MCF 10A (cell line): ENCODE measurements at regions not wholly inside any gene's neighbourhood (a gene's known extent, or its start where the extent isn't known, plus 50 kb on each side); places are given as distances from the start of the nearest gene placed in this dataset.

Experiments used
- BruUV-seq: library from RNA; stranded (reverse); fragments of 400-500 nt; replicated peaks from 2 replicates; lab custom pipeline; 2021; lab: Mats Ljungman, UMichigan
- CTCF ChIA-PET: fragments of 300-600 bp; sonication (Branson Sonifier 250); formaldehyde crosslinking; extraction: SDS; loops from one replicate; lab custom pipeline; 2021; ENCODE audit warnings: antibody characterized with exemption, inconsistent platforms; lab: Yijun Ruan, JAX
- POLR2A ChIA-PET: fragments of 300-600, 350-650 bp; sonication (Branson Sonifier 250); formaldehyde crosslinking; extraction: SDS; loops from one replicate; lab custom pipeline; 2020; ENCODE audit warnings: antibody characterized with exemption, inconsistent platforms; lab: Yijun Ruan, JAX
- DNase-seq: peaks from one replicate; pipeline ENCODE4 v3.0.0-alpha.2; 2018; ENCODE audit not compliant: unreplicated experiment
- H3K27ac Mint-ChIP-seq: one replicate; pipeline ENCODE4 v1.8.0; 2022; ENCODE audit warnings: mild to moderate bottlenecking, low read depth, mixed read lengths; ENCODE audit not compliant: unreplicated experiment
- H3K27me3 Mint-ChIP-seq: one replicate; pipeline ENCODE4 v1.8.0; 2022; ENCODE audit warnings: mixed read lengths; ENCODE audit not compliant: insufficient read depth, unreplicated experiment
- H3K36me3 Mint-ChIP-seq: one replicate; pipeline ENCODE4 v1.8.0; 2022; ENCODE audit warnings: mild to moderate bottlenecking, moderate library complexity, mixed read lengths; ENCODE audit not compliant: insufficient read depth, unreplicated experiment
- H3K4me1 Mint-ChIP-seq: one replicate; pipeline ENCODE4 v1.8.0; 2022; ENCODE audit warnings: mixed read lengths; ENCODE audit not compliant: insufficient read depth, unreplicated experiment
- H3K4me3 Mint-ChIP-seq: one replicate; pipeline ENCODE4 v1.8.0; 2022; ENCODE audit warnings: mild to moderate bottlenecking, moderate library complexity, mixed read lengths; ENCODE audit not compliant: unreplicated experiment
- H3K9me3 Mint-ChIP-seq: one replicate; pipeline ENCODE4 v1.8.0; 2022; ENCODE audit warnings: mixed read lengths; ENCODE audit not compliant: unreplicated experiment
- intact Hi-C: fragments of 100-400 bp; cut with micrococcal nuclease; formaldehyde crosslinking; loops from 2 replicates; pipeline ENCODE4 v1.14.1; 2022
- TF ChIP-seq, protein P1 (sequence below): fragments of 200-600 bp; IDR thresholded peaks from one replicate; pipeline ENCODE4 v1.8.0; 2022; ENCODE audit warnings: antibody characterized with exemption, mild to moderate bottlenecking; ENCODE audit not compliant: unreplicated experiment

GRCh38 chr3:194265505-194265892 is 85.6 kb downstream of the CPN2 start:
- intact Hi-C loops = no loop called here
- no TSS peak for BruUV-seq
- no peaks in the 10 kb centered on the region for H3K36me3 Mint-ChIP-seq
- peak; percentile 85 for DNase-seq
- peak overlapping the region; percentile 33 for H3K4me3 Mint-ChIP-seq
- no peaks in the 10 kb centered on the region for H3K27me3 Mint-ChIP-seq
- TF ChIP-seq, protein P1, sequence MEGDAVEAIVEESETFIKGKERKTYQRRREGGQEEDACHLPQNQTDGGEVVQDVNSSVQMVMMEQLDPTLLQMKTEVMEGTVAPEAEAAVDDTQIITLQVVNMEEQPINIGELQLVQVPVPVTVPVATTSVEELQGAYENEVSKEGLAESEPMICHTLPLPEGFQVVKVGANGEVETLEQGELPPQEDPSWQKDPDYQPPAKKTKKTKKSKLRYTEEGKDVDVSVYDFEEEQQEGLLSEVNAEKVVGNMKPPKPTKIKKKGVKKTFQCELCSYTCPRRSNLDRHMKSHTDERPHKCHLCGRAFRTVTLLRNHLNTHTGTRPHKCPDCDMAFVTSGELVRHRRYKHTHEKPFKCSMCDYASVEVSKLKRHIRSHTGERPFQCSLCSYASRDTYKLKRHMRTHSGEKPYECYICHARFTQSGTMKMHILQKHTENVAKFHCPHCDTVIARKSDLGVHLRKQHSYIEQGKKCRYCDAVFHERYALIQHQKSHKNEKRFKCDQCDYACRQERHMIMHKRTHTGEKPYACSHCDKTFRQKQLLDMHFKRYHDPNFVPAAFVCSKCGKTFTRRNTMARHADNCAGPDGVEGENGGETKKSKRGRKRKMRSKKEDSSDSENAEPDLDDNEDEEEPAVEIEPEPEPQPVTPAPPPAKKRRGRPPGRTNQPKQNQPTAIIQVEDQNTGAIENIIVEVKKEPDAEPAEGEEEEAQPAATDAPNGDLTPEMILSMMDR = no peak
- POLR2A ChIA-PET = no interaction called here
- no peaks in the 10 kb centered on the region for H3K9me3 Mint-ChIP-seq
- CTCF ChIA-PET = interaction anchor here (0.9 to 1.1 kb wide), 2 partner anchors 18 to 51 kb away, joined by 3 read pairs; no protein-coding TSS in a partner anchor
- H3K27ac Mint-ChIP-seq = peak overlapping the region; percentile 36
- H3K4me1 Mint-ChIP-seq = peaks cover 8% of the 10 kb centered on the region

DNA sequence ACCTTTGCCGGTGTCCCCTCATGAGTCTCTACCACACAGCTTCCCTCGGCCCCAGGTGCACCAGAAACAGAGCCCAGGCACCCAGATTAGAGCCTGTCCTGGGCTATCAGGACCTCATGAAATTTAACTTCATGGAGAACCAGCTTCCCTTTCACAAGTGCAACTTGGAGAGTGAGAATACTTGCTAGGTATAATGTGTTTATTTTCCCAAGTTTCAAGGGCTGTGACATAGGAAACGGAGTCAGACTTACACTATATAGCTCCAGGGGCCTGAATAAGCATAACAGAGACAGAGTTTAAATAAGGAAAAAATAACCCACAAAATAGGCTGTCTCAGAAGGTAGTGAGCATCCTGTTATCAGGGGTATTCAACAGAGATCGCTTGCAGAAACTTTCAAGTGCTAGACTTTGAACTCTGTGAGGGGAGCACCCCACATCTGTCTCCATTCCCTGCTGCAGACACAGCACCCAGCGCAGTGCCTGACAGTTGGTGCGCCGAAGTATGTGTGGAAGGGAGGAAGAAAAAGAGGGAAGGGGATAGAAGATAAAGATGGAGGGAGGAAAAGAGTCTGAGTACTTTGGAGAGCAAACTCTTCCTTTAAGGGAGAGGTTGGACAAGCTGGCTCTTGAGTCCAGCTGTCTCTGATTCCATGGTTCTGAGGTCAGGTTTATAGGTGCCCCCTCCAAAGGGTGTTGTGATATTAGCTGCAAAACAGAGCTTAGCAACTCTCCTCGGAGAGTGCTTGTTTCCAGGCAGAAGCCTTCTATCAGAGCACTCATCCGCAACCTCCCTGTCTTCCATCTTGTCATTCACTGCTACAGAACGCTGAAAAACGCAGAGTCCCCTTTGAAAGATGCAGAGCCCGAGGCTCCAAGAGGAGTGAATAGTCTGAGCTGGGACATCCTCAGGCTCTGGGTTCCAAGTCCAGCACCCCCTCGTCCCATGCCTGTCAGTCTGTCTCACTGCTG is 84.8 kb downstream of the CPN2 start:
- H3K27me3 Mint-ChIP-seq = no peaks in the 10 kb centered on the region
- intact Hi-C loops = no loop called here

GRCh38 chr3:194267744-194268653 is 83.1 kb downstream of the CPN2 start:
- ChIA-PET CTCF (interaction anchor here (0.7 to 0.9 kb wide), 2 partner anchors 30 to 76 kb away, joined by 3 to 5 read pairs; no protein-coding TSS in a partner anchor), POLR2A (no interaction called here)
- Mint-ChIP-seq H3K9me3 (no peaks in the 10 kb centered on the region), H3K36me3 (no peaks in the 10 kb centered on the region), H3K4me1 (peaks cover 11% of the 10 kb centered on the region), H3K4me3 (no peak overlapping the region), H3K27ac (no peak overlapping the region), H3K27me3 (no peaks in the 10 kb centered on the region)
- TF ChIP-seq, protein P1 = no peak
- no TSS peak for BruUV-seq
- intact Hi-C loops = no loop called here
- DNase-seq = no peak

More for the DNA sequence above, 84.8 kb downstream of the CPN2 start:
- H3K27ac Mint-ChIP-seq = peak overlapping the region; percentile 36
- peaks cover 11% of the 10 kb centered on the region for H3K4me1 Mint-ChIP-seq
- no TSS peak for BruUV-seq
- TF ChIP-seq, protein P1 = no peak
- no peaks in the 10 kb centered on the region for H3K9me3 Mint-ChIP-seq
- ChIA-PET CTCF (interaction anchor here (0.6 to 1.1 kb wide), 3 partner anchors 17 to 486 kb away, joined by 3 read pairs; no protein-coding TSS in a partner anchor), POLR2A (no interaction called here)
- H3K4me3 Mint-ChIP-seq = peak overlapping the region; percentile 33
- DNase-seq = no peak
- H3K36me3 Mint-ChIP-seq = no peaks in the 10 kb centered on the region
